Esophagus squamous epithelium (tissue), 4 donors: ENCODE measurements at regions not wholly inside any gene's neighbourhood (a gene's known extent, or its start where the extent isn't known, plus 50 kb on each side); places are given as distances from the start of the nearest gene placed in this dataset.

Experiments used
- CTCF ChIP-seq, 6 experiments: fragments of 450-650 bp in 4 of 6; fragments of 200-600 bp in 2 of 6; sonication (generic) in 2 of 6; IDR thresholded peaks; one replicate each; pipeline ENCODE4 v1.5.1; 2016 to 2019; ENCODE audit warnings: antibody characterized with exemption in 6 of 6, mild to moderate bottlenecking in 4 of 6, moderate library complexity in 4 of 6
- POLR2A ChIP-seq, 4 donors: fragments of 450-650 bp; IDR thresholded peaks; one replicate each; pipeline ENCODE4 v1.6.1; 2017; ENCODE audit warnings: antibody characterized with exemption in 4 of 4, mild to moderate bottlenecking in 4 of 4, moderate library complexity in 3 of 4

- TF ChIP-seq POLR2A (IDR thresholded peaks at IDR 0.05) (no peak), CTCF (IDR thresholded peaks at IDR 0.05) (no peak)
These were observed 726.5 kb upstream of the NECTIN3 start for GRCh38 chr3:110344897-110345767.
